GM21737 (cell line): ENCODE measurements at regions not wholly inside any gene's neighbourhood (a gene's known extent, or its start where the extent isn't known, plus 50 kb on each side); places are given as distances from the start of the nearest gene placed in this dataset.
"Not testable (repeated sequence)": the region's sequence is repeated elsewhere in the genome, so short reads cannot be mapped to it uniquely, and the experiment has no call there.

Experiments used
- ATAC-seq: cut with Tn5 transposase; IDR thresholded peaks from one replicate; pipeline ENCODE4 v1.9.1; 2021; ENCODE audit warnings: mild to moderate bottlenecking, moderate library complexity; ENCODE audit not compliant: unreplicated experiment

DNA sequence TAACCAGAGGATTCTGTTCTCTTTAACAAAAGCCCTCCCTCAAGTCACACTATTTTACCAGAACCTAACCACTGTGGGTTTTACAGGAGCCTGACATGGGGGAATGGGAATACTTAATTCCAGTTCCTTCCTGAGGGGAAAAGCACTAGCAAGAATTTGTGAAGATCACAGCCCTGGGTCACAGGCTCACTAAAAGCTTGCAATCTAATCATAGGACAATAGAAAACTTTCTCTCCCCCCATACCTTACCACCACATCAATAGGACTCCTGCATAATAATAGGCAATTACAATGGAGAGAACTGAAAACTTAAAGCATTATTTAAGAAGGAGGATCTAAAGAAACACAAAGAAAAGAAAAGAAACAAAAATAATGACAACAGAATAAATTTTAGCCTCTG lies 225.8 kb upstream of the ZNF804A start:
- ATAC-seq = no peak

DNA sequence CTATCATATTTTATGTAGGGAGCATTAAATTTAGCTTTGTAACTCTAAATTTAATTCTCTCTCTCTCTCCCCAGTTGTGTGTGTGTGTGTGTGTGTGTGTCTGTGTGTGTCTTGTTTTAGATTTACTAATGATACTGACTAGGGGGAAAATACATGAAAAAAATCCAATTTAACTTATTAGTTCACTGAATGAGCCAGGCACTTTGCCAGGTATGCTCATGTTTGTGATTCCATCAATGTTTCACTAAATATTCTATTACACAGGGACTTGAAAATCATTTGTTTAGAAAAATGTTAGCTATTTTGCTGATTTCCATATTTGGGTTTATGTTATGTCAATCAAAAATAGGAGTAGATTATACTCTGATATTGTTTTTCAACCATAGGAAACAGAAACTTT lies 203.7 kb upstream of the ZNF804A start:
- ATAC-seq = no peak

DNA sequence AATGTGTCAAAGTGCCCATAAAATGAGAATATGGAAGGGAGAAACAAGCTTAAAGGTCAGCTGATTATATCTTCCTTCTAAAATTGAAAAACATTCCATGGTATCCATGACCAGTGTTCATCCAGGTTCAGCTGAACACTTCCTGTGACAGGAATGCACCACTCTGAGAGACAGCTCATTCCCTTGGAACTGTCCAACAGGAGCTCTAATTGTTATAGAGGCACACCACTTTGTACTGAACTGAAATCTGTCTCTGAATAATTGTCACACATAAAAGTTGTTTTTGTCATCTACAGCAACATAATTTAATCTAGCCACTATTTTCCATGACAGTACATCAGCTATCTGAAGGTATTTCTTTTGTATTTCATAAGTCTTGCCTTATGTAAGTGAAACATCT lies 195.9 kb upstream of the ZNF804A start:
- ATAC-seq = no peak

DNA sequence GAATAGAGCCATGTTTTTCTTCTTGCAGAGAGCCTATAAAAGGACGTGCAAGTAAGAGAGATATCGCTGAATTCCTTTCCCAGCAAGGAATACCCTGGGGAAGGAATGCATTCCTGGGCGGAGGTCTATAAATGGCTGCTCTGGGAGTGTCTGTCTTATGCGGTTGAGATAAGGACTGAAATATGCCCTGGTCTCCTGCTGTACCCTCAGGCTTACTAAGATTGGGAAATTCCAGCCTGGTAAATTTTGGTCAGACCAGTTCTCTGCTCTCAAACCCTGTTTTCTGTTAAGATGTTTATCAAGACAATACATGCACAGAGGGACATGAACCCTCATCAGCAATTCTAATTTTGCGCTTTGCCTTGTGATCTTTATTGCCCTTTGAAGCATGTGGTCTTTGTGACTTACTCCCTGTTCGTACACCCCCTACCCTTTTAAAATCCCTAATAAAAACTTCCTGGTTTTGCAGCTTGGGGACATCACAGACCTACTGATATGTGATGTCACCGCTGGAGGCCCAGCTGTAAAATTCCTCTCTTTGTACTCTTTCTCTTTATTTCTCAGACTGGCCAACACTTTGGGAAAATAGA lies 191.2 kb upstream of the ZNF804A start:
- ATAC-seq = not testable (repeated sequence)

DNA sequence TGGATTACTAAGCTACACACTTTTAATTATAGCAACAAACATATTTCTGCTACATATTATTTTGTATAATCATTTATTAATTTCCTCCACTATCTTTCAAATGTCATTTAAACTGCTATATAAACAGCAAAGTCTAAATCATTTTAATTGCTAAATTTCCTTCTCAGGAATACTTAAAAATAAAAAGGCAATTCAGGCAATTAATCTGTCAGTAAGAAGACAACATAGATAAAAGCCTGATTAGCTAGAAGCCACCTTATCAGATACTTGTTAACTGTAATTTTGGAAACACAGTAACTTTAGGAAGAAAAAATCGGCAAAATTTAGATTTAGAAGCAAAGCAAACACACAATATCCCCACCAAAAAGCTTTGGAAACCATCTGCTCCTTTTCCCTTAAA lies 188.2 kb upstream of the ZNF804A start:
- ATAC-seq = no peak

DNA sequence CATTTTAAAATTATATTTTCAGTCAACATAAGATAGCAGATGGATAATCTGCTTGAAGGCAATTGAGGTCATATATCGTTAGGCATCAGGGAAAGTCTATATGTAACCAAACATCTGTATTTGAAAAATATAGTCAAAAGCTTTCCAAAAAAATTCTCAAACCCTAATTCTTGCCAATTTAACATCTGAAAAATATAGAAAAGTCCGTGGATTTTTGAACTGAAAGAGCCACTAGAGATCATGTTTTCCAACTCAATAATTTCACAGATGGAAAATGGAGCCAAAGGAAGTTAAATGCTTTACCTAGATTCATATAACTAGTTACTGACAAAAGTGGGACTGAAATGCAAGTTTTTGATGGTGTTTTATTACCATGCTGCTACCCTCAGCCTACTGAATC lies 185.1 kb upstream of the ZNF804A start:
- ATAC-seq = no peak

DNA sequence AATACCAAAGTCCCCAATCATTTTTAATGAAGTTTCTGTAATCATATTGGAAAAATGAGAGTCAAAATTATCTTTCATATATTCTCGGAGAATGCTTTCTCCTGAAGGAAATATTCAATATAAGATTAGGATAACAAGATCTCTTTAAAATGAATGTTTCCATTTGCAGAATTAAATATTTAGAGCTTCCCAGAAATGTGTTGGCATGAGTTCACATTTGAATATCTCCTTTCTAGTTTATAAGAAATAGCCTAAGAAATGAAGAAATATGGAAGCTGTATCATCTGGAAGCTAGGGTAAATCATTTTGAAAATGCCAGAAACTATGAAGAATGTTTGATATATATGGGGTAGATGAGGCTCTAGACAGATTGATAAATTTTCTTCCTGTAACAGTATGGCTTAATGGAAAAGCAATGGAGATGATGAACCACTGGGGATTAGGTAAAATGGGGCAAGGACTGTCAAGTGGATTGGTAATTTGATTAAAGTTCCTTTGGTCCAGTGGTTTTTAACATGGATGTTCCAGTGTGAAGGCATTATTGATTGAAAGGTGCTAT lies 184.6 kb upstream of the ZNF804A start:
- no peak for ATAC-seq

DNA sequence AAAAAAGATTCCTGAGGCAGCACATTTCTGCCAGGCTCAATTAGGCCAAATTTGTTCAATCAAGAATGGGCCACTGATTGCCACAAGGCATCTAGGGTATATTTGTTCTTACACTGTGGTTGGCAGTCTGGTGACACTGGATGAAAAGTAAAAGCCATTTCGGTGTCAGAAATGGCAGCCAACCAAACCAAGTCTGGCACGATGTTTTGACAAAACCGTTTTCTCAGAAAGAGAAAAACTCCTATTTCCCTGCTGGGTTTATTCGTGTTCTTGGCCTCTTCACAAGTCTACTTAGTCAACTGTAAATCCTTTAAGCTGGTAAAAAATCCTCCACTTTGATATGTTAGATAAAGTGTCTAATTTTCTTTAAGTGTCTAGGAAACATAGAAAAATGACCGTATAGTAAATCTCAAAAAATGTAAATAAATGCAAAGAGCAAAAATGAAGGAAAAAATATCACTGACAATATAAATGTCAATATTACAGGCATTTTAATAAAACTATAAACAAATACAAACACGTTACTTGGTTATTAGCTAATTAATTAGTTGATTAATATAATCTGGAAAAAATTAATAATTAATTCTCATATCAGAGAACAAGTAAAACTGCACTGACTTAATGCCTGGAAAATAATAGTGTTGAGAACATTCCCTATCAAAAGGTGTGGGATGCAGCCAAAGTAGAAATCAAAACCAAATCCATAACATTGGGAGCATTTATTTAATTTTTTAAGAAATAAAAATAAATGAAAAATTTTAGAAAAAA lies 182.0 kb upstream of the ZNF804A start:
- ATAC-seq = no peak

DNA sequence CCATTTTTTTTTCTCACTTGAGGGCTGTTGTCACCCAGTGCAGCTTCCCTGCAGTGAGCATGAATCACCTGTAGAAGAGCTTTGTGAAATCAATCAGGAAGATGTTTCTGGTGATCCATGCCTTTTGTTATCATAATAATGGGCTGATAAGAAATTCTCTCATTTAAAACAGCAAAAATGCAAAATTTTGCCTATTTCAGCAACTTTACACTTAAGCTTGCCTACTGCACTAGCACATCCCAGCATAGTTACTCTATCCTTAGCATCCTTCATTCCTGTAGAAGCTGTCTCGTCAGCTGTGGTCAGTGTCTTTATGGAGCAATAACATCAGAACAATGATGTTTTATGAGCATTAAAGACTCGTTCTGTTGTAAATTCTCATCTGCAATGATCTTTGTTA lies 178.6 kb upstream of the ZNF804A start:
- ATAC-seq = no peak

DNA sequence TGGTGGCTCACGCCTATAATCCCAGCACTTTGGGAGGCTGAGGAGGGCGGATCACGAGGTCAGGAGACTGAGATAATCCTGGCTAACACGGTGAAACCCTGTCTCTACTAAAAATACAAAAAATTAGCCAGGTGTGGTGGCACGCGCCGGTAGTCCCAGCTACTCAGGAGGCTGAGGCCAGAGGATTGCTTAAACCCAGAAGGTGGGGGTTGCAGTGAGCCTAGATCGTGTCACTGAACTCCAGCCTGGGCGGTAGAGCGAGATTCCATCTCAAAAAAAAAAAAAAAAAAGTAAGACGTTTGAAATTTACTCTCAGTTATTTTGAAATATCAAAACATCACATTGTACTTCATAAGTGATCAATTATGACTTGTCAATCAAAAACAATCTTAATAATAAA lies 176.9 kb upstream of the ZNF804A start:
- ATAC-seq = not testable (repeated sequence)

DNA sequence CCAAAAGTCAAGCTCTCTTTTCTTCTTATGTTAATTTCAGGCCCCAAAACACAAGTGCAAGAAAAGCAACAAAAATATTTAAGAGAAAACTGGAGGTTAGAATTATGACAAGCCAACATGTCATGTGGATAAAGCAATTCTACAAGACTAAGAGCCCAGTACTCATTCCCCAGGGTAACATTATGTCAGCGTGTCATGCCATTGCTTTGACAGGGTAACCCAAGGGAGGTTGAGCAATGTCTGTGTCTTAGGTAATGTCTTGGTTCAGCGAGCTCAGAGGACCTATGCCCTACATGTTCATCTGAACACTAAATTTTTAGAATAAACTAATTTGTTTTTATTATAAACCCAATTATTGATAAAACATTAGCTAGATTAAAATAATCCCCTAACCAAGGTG lies 173.2 kb upstream of the ZNF804A start:
- ATAC-seq = no peak

DNA sequence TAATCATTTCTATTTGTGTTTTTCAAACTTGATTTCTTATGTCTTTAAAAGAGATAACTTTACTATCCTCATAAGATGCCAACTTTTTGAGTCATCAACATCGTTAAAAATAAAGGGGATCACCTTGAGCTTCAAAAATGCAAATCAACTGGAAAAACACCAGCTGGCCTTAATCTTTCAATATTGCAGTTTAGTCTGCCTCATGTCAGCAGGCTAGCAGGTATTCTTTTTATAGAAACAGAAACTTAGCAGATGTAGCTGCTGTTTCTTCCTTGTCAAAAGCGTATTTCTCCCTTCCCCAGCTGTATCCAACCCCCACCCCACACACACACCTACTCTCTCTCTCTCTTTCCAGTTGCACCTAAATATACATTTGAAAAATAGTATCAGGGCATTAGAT lies 154.1 kb upstream of the ZNF804A start:
- peak; percentile 99 for ATAC-seq

DNA sequence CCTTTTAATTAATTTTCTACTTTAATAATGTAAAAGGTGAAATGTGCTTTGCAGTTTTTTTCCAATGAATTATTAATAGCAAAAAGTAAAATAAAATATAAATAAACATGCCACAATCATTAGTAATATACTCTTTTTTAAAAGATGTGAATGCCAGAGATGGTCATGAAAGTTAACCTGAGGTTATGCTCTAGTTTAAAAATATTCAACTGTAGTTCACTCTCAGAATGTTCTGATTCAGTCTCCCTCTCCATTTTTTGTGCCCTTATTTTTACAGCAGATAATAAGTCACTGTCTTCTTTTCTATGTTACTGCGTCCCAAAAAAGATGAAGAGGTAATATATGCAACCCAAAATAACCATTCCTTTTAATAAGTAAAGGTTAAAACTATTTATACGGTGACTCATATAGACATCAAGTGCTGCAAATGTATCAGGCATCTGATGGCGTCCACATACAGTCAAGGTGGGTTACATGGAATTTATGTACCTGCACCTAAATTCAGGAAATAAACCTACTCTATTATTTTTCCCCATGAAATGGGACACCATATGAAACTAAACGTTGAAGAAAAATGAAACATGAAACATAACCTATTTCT lies 153.6 kb upstream of the ZNF804A start:
- no peak for ATAC-seq

DNA sequence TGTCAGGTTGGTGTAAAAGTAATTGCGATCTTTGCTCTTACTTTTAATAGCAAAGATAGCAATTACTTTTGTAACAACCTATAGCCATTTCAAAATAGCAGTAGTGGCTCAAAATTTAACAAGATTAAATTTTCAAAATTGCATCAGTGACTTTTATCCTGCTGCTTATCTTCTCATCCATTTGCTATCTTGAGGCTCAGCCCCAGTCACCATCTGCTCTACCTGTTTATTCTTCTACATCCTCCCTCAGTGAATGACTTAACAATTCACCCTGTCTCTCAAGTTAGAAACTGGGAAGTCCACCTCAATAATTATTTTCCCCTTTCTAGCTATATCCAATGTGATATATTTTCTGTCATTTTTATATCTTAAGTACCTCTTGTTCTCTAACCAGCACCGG lies 148.6 kb upstream of the ZNF804A start:
- no peak for ATAC-seq

DNA sequence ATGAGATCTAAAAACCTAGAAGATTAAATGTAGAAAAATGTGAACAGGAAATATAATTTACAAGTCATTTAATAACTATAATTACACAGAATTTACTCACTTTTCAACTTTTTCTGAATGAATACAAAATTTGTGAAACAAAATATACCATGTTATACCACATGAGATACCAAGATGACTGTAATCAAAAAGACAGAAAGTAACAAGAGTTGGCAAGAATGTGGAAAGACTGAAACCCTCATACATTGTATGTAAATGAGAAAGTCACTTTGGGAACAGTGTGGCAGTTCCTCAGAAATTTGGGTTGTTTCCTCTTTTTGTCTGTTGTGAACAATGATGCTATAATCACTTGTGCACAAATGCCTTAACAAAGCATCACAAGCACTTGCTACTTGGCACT lies 145.4 kb upstream of the ZNF804A start:
- no peak for ATAC-seq

DNA sequence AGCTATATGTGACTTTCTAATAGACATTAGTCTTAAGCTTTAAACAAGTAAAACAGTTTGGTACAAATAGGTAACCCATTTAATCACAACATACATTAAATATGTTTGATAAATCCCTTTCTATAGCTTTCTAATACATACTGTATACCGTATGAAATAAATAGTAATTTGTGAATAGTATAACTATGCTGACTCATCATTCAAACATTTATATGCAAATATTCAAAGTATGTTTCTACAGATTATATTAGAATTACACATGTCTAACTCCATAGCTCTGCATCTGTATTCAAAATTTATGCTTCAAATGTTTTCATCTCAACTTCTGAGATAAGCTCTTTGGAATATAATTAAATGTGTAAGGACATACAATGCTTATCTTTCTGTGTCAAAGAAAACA lies 142.7 kb upstream of the ZNF804A start:
- no peak for ATAC-seq

DNA sequence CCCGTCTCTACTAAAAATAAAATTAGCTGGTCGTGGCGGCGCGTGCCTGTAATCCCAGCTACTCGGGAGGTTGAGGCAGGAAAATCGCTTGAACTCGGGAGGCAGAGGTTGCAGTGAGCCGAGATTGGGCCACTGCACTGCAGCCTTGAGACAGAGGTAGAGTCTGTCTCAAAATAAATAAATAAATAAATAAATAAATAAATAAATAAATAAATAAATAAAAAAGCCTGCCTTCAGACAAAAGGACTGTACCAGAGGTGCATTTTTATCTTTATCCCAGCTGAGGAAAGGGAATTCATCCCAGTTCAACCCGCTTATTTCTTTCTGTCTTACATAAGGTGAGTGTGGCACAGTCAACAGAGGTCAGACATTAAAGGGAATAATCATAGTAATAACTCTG lies 141.6 kb upstream of the ZNF804A start:
- not testable (repeated sequence) for ATAC-seq

DNA sequence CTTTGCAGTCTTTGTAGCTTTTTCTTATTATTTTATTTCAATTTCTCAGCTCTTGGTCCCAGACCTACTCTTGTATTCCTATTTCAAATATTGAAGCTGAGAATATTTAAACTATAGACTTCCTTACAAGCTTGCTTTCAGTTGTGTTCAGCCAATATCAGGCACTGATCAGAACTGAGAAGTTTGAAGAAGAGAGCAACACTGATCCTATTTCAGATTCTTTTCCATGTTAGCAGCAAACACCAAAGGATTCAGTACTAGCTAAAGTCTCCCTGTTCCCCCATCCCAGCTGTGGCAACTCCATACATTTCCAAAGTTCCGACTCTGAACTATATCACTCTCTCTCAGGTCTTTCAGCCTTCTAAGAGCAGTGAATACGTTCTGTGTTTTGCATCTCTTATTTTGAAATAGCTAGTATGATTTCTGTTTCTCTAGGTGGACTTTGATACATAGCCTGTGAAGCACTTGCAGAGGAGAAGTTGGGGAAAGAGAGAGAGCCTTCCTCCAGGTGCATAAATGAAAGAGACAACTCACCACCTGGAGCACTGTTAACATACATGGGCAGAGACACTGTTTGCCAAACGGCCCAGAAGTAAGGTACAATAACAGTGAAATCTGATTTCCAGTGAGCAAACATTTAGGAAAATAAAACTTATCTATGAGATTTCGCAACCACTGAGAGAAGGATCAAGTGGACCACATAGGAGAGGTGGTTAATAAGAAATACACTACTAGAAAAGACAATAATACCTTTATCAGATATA lies 135.0 kb upstream of the ZNF804A start:
- ATAC-seq = no peak

DNA sequence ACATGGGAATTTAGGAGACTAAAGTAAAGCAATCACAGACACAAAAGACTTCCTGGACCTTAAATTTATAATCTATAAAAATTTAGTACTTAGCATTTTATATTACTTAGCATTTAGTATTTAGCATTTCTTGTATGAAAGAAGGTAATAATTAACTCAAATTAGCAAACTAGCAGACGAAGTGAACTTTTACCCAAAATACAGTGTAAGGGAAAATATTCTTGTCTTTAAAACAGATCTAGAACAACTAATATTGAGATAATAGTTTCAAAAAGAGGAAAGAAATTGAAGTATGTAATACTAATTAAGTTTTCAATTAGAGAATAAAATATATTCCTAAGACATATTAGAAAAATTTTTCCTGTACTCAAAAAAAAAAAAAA lies 134.5 kb upstream of the ZNF804A start:
- ATAC-seq = no peak

DNA sequence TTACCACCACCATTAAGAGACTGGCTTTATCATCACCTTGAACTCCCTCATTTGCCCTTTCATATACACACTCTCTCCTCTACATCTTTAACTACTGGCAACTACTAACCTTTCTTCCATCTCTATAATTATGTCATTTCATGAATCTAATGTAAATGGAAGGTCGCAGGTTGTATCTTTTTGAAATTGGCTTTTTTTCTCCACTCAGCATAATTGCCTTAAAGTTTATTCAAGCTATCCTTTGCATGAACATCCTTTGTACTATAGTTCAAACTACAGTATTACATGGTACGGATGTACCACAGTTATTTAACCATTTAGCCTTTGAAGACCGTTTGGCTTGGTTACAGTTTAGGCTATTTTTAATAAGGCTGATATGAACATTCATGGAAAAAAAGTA lies 129.5 kb upstream of the ZNF804A start:
- no peak for ATAC-seq

DNA sequence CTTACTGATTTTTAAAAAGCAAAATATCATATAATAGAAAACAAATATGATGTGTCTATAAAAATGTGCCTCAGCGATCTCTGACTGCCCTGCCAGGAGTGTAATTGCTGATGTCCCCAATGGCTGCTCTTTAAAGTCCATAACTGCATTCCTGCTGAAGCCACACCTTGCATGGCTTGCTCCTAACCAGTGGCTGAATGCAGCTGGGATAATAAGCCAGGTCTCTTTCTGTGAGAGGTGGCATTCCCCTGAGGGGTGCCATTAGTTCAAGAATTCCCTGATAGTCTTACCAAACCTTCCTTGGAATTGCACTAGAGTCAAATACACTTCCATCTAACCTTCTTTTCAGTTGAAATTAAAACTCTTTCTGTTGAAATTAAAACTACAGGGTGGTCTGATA lies 125.8 kb upstream of the ZNF804A start:
- no peak for ATAC-seq
